OCI-LY1 (cell line): ENCODE measurements at regions not wholly inside any gene's neighbourhood (a gene's known extent, or its start where the extent isn't known, plus 50 kb on each side); places are given as distances from the start of the nearest gene placed in this dataset.

Experiments used
- H2AFZ ChIP-seq: fragments of 200-600 bp; sonication (generic), shearing (Covaris generic); 2 replicates; pipeline ENCODE4 v1.6.0; 2014; ENCODE audit warnings: antibody characterized with exemption, mild to moderate bottlenecking, low read length
- H3F3A ChIP-seq: fragments of 200-600 bp; sonication (generic), shearing (Covaris generic); 2 replicates; pipeline ENCODE4 v1.6.0; 2014; ENCODE audit warnings: mild to moderate bottlenecking, antibody characterized with exemption, low read length, moderate library complexity; ENCODE audit not compliant: insufficient read depth
- H3K27ac ChIP-seq: fragments of 200-600 bp; sonication (generic); 2 replicates; pipeline ENCODE4 v1.5.1; 2014; ENCODE audit warnings: low read length, mixed run types, mild to moderate bottlenecking, low read depth; ENCODE audit not compliant: poor library complexity, severe bottlenecking
- H3K27me3 ChIP-seq: fragments of 200-600 bp; sonication (generic); 2 replicates; pipeline ENCODE4 v1.6.0; 2014; ENCODE audit warnings: antibody characterized with exemption, mild to moderate bottlenecking, low read length, moderate library complexity; ENCODE audit not compliant: insufficient read depth
- H3K36me3 ChIP-seq: fragments of 200-600 bp; sonication (generic); 2 replicates; pipeline ENCODE4 v1.6.1; 2014; ENCODE audit warnings: mild to moderate bottlenecking, antibody characterized with exemption, low read length, moderate library complexity, mixed read lengths; ENCODE audit not compliant: insufficient read depth
- H3K4me1 ChIP-seq: fragments of 200-600 bp; sonication (generic); 2 replicates; pipeline ENCODE4 v1.5.1; 2014; ENCODE audit warnings: mild to moderate bottlenecking, low read length, moderate library complexity; ENCODE audit not compliant: insufficient read depth, severe bottlenecking
- H3K4me2 ChIP-seq: fragments of 200-600 bp; sonication (generic), shearing (Covaris generic); 2 replicates; pipeline ENCODE4 v1.6.1; 2014; ENCODE audit warnings: low read length
- H3K4me3 ChIP-seq: fragments of 200-600 bp; sonication (generic); 2 replicates; pipeline ENCODE4 v1.5.1; 2014; ENCODE audit warnings: low read length, low read depth, mild to moderate bottlenecking, mixed read lengths; ENCODE audit not compliant: poor library complexity, severe bottlenecking
- H3K79me2 ChIP-seq: fragments of 200-600 bp; shearing (Covaris generic); 2 replicates; pipeline ENCODE4 v1.6.1; 2016; ENCODE audit warnings: mixed run types, low read length, mixed read lengths; ENCODE audit not compliant: insufficient read depth
- H3K9ac ChIP-seq: fragments of 200-600 bp; sonication (generic), shearing (Covaris generic); 2 replicates; pipeline ENCODE4 v1.6.1; 2014; ENCODE audit warnings: mild to moderate bottlenecking, low read length, mixed read lengths
- H3K9me2 ChIP-seq: fragments of 200-600 bp; sonication (generic), shearing (Covaris generic); 2 replicates; pipeline ENCODE4 v1.6.1; 2014; ENCODE audit warnings: low read depth, mild to moderate bottlenecking, low read length, mixed read lengths
- H3K9me3 ChIP-seq: fragments of 200-600 bp; shearing (Covaris generic); 2 replicates; pipeline ENCODE4 v1.6.1; 2014; ENCODE audit warnings: low read length, mixed read lengths
- H4K20me1 ChIP-seq: fragments of 200-600 bp; sonication (generic), shearing (Covaris generic); 2 replicates; pipeline ENCODE4 v1.6.0; 2016; ENCODE audit warnings: mild to moderate bottlenecking, low read length; ENCODE audit not compliant: insufficient read depth
- CTCF ChIP-seq: fragments of 200-600 bp; sonication (generic), shearing (Covaris generic); IDR thresholded peaks from 2 replicates; pipeline ENCODE4 v1.5.1; 2017; ENCODE audit warnings: mild to moderate bottlenecking, antibody characterized with exemption, low read length, moderate library complexity, mixed read lengths
- EZH2 ChIP-seq: fragments of 200-600 bp; sonication (generic), shearing (Covaris generic); IDR thresholded peaks from 2 replicates; pipeline ENCODE4 v1.8.0; 2017; ENCODE audit warnings: borderline replicate concordance, mixed run types, mild to moderate bottlenecking, antibody characterized with exemption, low read length, moderate library complexity, mixed read lengths

GRCh38 chr2:61588566-61588965, 50.4 kb upstream of the XPO1 start:
- Histone ChIP-seq H3F3A (no peaks in the 10 kb centered on the region), H3K9me2 (no peaks in the 10 kb centered on the region), H3K4me3 (no peak overlapping the region), H2AFZ (no peak overlapping the region), H3K36me3 (no peaks in the 10 kb centered on the region), H3K9ac (no peak overlapping the region), H3K4me2 (no peak overlapping the region), H3K4me1 (no peaks in the 10 kb centered on the region), H3K9me3 (no peaks in the 10 kb centered on the region), H4K20me1 (no peaks in the 10 kb centered on the region), H3K79me2 (no peaks in the 10 kb centered on the region), H3K27ac (no peak overlapping the region), H3K27me3 (no peaks in the 10 kb centered on the region)
- TF ChIP-seq EZH2 (no peak), CTCF (no peak)
